ENCODE measurements at regions not wholly inside any gene's neighbourhood (a gene's known extent, or its start where the extent isn't known, plus 50 kb on each side); places are given as distances from the start of the nearest gene placed in this dataset.

DNA sequence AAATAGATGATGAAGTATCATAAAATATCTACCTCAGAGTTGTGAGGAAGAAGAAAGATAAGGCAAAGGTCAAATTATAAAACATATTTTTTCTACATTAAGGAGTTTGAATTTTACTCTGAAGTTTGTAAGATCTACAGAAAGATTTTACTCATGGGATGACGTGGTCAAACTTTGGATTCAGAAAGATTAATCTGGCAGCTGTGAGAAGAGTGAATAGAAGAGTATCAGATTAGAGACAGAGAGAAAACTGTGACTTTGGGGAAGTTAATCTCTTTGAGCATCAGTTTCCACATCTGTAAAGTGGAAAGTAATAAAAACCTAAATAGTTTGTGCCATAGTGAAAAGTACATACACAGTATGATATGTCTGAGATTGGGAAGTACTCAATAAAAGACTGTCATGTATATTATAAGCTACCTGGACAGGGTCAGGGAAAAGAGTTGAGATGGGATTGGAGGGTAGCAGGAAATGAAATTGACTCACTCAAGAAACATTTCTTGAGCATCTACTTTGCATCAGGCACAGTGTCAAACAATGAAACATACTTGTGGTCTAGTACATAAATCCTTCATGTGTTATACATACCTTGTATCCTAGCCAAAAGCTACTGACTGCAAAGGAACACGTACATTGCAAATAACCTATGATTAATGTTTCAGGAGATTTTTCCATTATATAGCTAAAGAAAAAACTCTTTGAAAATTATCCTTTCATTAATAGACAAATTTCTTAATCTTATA, 222.1 kb downstream of the TMEM200A start:
- Histone ChIP-seq H3K4me3 (replicated peaks in 1 of 3; ENCODE audit: insufficient read depth in 1 of 3, low read depth in 1 of 3, low read length in 3 of 3) (no peak overlapping the region), H3K27ac (ENCODE audit: insufficient read depth, low read depth, low read length) (no peak overlapping the region), H3K36me3 (ENCODE audit: control insufficient read depth in 2 of 2, extremely low read depth in 1 of 2, insufficient read depth in 2 of 2, low read length in 2 of 2) (no peaks in the 10 kb centered on the region), H3K9ac (replicated peaks; ENCODE audit: extremely low read depth, insufficient read depth, low read length) (no peak overlapping the region), H4K20me1 (replicated peaks; ENCODE audit: control insufficient read depth, extremely low read depth, insufficient read depth, low read length) (no peaks in the 10 kb centered on the region), H3K27me3 (ENCODE audit: control insufficient read depth in 2 of 2, insufficient read depth in 2 of 2, low read length in 2 of 2) (no peaks in the 10 kb centered on the region), H3K79me2 (ENCODE audit: control insufficient read depth, insufficient read depth, low read length) (no peaks in the 10 kb centered on the region), H2AFZ (ENCODE audit: low read depth, low read length) (no peak overlapping the region), H3K4me2 (ENCODE audit: insufficient read depth, low read length) (no peak overlapping the region), H3K9me1 (replicated peaks; ENCODE audit: control insufficient read depth, extremely low read depth, insufficient read depth, low read length) (no peaks in the 10 kb centered on the region), H3K4me1 (ENCODE audit: control insufficient read depth, extremely low read depth, insufficient read depth, low read length) (no peaks in the 10 kb centered on the region), H3K9me3 (replicated peaks; ENCODE audit: control insufficient read depth, insufficient read depth, low read length) (no peaks in the 10 kb centered on the region)
- BruUV-seq (replicated peaks), result no TSS peak
- POLR2A ChIA-PET, result interaction anchor here (0.7 kb wide), 1 partner anchor 14 kb away, joined by 3 read pairs; no protein-coding TSS in a partner anchor
- FAIRE-seq (no peak), DNase-seq (ENCODE audit: low read depth, low spot score) (no peak)
- CTCF ChIA-PET, result interaction anchor here (1.3 to 1.7 kb wide), 3 partner anchors 11 to 110 kb away, joined by 4 to 7 read pairs (median 4); no protein-coding TSS in a partner anchor
- dilution Hi-C loops (cut with MboI; ENCODE audit: extremely low pct_ligation_motif_present, low sequenced_read_pairs) (no loop called here), intact Hi-C loops (cut with micrococcal nuclease) (no loop called here)
- TF ChIP-seq EZH2 (IDR thresholded peaks at IDR 0.05; ENCODE audit: borderline replicate concordance, low read depth, low read length, severe bottlenecking) (no peak), MYC (IDR thresholded peaks at IDR 0.05; ENCODE audit: low read depth, low read length) (no peak), POLR2AphosphoS5 (IDR thresholded peaks at IDR 0.05; ENCODE audit: insufficient read depth, low read depth, low read length) (no peak), POLR2A (IDR thresholded peaks at IDR 0.05; ENCODE audit: low read depth, low read length) (no peak), JUN (IDR thresholded peaks at IDR 0.05; ENCODE audit: borderline replicate concordance, insufficient read depth, insufficient read length, low read depth) (no peak), FOS (IDR thresholded peaks at IDR 0.05; ENCODE audit: borderline replicate concordance, insufficient read depth, low read length) (peak; percentile 3), GATA2 (IDR thresholded peaks at IDR 0.05; ENCODE audit: insufficient read depth, insufficient read length, low read depth, low read length) (no peak)
- TF ChIP-seq, protein P1, sequence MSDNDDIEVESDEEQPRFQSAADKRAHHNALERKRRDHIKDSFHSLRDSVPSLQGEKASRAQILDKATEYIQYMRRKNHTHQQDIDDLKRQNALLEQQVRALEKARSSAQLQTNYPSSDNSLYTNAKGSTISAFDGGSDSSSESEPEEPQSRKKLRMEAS (IDR thresholded peaks at IDR 0.05; ENCODE audit: insufficient read depth, insufficient read length), result no peak
- TF ChIP-seq, protein P2, sequence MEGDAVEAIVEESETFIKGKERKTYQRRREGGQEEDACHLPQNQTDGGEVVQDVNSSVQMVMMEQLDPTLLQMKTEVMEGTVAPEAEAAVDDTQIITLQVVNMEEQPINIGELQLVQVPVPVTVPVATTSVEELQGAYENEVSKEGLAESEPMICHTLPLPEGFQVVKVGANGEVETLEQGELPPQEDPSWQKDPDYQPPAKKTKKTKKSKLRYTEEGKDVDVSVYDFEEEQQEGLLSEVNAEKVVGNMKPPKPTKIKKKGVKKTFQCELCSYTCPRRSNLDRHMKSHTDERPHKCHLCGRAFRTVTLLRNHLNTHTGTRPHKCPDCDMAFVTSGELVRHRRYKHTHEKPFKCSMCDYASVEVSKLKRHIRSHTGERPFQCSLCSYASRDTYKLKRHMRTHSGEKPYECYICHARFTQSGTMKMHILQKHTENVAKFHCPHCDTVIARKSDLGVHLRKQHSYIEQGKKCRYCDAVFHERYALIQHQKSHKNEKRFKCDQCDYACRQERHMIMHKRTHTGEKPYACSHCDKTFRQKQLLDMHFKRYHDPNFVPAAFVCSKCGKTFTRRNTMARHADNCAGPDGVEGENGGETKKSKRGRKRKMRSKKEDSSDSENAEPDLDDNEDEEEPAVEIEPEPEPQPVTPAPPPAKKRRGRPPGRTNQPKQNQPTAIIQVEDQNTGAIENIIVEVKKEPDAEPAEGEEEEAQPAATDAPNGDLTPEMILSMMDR (IDR thresholded peaks at IDR 0.05; ENCODE audit: extremely low read depth in 1 of 2, insufficient read depth in 1 of 2, low read depth in 1 of 2, low read length in 2 of 2), result no peak

Measured in endothelial cell of umbilical vein (primary cell).